HG03571 (cell line): ENCODE measurements at regions not wholly inside any gene's neighbourhood (a gene's known extent, or its start where the extent isn't known, plus 50 kb on each side); places are given as distances from the start of the nearest gene placed in this dataset.
"Not testable (repeated sequence)": the region's sequence is repeated elsewhere in the genome, so short reads cannot be mapped to it uniquely, and the experiment has no call there.

Experiments
- ATAC-seq: cut with Tn5 transposase; IDR thresholded peaks from one replicate; pipeline ENCODE4 v1.9.1; 2021; ENCODE audit not compliant: unreplicated experiment

DNA sequence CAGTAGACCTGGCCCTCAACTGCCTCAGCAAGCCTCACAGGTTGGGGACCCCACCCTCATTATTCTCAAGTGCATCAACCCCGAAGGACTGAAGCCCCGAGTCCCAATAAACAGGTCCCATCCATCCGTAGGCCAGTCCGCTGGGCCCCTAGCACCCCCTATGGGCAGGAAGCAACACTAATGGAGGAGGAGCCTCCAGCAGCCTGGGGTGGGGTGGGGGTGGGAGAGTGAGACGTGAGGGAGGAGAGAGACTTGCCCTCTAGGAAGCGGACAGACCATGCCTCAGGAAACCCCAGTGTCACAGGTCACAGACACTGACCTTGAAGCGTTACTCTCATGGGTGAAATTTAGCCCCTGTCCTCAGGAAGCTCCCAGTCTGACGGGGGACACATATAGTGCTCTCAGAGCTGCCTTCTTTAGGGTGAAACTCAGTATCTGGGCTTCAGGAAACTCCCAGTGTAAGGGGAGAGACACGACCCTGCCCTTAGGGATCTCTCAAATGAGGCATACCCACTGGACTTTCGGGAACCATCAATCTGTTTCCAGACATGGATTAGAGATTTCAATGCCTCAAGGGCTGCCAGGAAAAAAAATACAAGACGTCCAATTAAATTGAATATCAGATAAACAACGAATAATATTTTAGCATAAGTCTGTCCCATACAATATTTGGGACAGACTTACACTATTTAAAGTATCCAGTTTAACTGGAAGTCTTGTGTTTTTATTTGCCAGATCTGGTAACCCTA, 125.8 kb downstream of the MRPL14 start:
- no peak for ATAC-seq

DNA sequence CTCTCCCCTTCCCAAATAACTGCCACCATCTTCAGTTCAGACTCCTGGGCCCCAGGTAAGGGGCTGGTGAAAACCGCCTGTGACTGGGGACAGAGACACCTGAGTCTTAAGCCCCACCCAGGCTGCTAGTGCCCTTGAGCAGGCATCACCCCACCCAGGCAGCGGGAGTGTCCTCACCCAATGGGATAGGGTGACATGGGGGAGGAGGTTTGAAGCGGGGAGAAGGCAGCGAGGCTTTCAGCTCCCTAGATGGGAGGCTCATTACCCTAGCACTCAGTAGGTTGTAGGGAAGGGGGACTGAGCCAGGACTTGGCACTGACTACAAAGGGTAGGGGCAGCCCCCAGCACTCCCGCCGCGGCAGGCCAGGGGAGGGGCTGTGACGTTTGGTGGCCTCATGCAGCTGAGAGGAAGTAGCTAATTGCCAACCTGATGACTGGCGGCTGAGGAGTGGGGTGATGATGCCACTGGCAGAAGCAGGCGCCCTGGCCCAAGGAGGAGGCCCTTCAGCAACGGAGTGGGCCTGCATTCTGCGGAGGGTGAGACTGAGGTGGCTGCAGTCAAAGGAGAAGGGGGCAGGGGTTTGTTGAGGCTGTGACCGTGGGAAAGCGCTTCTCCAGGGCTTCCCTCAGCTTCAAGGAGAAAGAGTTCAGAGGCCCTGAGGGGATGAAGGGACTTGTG, 126.9 kb downstream of the MRPL14 start:
- no peak for ATAC-seq

DNA sequence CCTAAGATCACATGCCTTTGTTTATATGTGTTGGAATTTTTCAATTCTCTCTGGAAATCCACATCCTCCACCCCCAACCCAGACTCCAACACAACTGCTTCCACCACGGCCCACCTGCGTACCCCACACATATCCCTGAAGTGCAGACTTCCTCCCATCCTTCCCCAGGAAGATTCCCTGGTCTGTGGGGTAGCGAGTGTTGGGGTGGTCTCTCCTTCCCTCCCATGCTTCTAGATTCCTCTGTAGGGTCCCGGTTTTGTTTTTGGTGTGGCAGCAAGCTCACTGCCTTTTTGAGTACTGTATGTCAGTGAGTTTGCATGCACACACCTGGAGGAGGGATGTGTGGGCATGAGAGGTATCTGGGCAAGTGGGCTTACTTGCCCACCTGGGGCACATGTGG, 127.6 kb downstream of the MRPL14 start:
- ATAC-seq, result no peak

DNA sequence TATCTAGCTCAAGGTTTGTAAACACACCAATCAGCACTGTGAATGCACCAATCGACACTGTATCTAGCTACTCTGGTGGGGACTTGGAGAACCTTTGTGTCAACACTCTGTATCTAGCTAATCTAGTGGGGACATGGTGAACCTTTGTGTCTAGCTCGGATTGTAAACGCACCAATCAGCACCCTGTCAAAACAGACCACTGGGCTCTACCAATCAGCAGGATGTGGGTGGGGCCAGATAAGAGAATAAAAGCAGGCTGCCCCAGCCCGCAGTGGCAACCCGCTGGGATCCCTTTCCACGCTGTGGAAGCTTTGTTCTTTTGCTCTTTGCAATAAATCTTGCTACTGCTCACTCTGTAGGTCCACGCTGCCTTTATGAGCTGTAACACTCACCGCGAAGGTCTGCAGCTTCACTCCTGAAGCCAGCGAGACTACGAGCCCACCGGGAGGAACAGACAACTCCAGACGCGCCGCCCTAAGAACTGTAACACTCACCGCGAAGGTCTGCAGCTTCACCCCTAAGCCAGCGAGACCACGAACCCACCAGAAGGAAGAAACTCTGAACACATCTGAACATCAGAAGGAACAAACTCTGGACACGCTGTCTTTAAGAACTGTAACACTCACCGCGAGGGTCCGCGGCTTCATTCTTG, 128.5 kb downstream of the MRPL14 start:
- ATAC-seq, result not testable (repeated sequence)

DNA sequence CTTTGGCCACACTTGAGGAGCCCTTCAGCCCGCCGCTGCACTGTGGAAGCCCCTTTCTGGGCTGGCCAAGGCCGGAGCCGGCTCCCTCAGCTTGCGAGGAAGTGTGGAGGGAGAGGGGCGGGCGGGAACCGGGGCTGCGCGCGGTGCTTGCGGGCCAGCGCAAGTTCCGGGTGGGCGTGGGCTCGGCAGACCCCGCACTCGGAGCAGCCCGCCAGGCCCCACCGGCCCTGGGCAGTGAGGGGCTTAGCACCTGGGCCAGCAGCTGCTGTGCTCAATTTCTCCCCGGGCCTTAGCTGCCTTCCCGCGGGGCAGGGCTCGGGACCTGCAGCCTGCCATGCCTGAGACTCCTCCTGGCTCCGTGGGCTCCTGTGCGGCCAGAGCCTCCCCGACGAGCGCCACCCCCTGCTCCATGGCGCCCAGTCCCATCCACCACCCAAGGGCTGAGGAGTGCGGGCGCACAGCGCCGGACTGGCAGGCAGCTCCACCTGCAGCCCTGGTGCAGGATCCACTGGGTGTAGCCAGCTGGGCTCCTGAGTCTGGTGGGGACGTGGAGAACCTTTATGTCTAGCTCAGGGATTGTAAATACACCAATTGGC, 129.2 kb downstream of the MRPL14 start:
- ATAC-seq, result not testable (repeated sequence)

DNA sequence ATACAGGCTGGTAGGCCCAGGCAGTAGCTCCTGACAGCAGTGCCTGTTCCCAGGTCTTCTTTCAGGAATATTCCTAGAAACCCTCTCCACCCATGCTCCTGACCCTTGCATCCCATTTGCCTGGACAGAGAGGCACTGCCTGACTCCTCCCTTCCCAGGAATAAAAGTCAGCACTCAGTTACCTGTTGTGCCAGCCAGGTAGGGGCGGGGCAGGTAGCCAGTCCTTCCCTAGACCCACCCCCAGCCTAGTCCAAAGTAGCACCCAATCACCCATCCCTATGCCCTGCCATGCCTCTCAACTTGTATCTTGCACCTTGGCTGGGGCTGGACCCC, 129.9 kb downstream of the MRPL14 start:
- no peak for ATAC-seq

GRCh38 chr6:43996618-43997344, 130.5 kb downstream of the MRPL14 start:
- no peak for ATAC-seq

- no peak for ATAC-seq
Measured at GRCh38 chr6:43995137-43995536, 132.1 kb downstream of the MRPL14 start.

DNA sequence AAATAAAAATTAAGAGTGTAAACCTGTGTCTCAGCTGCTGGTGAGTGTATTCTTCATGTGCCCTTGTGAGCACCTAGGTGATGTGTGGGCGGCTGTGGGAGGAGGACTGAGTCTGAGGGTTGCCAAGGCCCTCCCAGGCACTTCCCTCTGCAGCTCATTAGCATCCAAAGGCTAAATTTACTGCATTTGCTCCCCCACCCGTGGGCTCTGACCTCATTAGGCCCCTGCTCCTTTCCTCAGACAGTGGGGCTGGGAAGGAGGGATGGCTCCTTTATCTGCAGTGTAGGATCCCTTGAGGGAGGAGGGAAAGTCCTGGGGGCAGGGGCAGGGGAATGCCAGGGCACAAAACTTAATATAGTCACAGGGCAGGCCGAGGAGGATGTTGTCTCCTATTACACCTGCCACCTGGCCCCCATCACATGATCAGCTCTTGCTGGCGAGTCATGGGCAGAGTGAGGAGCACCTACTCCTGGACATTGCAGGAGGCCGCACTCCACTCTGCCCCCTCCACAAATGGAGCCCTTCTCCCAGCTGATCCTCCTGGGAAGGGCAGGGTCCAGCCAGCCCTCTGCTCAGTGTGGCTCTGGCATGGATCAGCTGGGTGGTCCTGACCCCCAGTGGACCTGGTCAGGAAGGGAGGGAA, 133.2 kb downstream of the MRPL14 start:
- no peak for ATAC-seq

GRCh38 chr6:43992783-43993644, 134.2 kb downstream of the MRPL14 start:
- no peak for ATAC-seq

GRCh38 chr6:43992126-43992663, 135.1 kb downstream of the MRPL14 start:
- no peak for ATAC-seq

DNA sequence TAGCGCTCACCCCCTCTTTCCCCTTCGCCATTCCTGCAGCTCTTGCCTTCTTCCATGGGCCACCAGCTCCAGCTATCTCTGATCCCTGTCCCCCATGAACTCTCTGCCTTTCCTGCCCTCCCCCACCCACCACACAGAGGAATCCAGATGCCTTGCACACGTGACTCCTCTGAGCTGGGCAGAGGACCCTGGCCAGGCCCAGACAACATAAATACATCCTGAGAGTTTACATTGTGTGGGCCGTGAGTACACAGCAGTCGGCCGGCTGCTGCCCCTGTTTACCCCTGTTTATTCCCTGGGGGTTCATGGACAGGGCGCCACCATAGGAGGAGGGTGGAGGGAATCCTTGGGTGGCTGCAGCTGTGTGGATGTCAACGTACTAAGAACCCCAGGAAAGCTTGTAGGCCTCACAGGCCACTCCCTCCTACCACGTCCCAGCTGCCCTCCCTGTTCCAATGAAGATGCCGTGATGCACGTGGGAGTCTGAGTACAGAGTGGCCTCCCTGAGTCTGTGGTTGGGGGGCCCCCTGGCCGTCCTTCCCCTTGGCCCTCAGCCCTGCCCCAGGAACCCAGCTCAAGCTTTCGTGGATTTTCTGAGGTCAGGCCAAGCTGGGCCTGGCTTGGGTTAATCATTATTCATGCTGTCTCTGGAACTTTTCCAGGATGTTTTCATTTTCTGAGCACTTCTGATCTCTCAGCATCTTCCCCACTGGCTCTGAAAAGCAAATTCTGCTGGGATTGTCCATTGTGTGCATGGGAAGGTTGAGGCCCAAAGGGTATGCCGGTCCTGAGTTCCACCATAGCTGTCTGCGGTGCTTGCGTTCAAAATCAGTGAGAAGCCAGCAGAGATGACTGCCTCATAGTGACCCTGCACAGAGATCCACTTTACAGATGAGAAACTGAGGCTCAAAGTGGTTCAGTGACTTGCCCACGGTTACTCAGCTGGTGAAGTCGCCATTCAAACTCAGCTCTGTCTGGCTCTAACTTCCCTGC, 136.3 kb downstream of the MRPL14 start:
- ATAC-seq, result no peak

DNA sequence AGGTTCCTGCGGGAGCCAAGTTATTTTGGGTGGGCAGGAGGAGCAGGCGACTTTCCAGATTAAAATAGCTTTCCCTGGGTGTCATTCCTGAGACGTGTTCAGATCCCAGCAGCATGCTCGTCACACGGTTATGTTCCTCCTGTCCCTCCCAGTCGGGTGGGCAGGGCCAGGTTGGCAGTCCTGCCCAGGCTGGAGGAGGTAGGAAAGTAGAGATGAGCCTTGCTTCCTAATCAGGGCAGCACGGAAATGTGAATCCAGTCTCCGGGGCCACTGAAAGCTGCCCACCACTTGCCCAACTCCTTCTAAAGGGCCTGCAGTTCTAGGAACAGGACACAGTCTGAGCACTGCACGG, 137.0 kb downstream of the MRPL14 start:
- no peak for ATAC-seq

DNA sequence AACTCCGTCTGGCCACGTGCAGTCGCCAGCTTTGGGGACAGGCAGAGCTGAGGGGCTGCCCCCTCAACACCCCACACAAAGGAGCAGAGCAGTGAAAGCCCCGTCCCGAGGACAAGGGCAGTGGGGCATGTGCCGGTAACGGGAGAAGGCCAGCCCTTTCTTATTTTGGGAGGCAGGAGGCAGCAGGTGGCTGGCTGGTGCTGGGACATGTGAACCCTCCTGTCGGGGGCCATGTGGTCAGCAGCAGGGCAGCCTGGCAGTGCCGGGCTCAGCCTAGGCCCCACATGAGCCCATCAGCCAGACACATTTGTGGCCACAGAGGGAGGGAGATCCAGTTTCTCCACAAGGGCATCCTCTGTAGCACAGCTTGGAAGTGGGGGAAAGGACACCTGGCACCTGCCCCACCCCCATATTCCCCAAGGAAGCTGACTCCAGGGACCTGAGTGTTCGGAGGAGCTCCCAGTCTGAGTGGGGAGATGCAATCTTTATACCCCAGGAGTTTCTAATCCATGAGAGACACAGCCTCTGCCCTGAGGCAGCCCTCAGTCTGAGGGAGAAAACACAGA, 137.6 kb downstream of the MRPL14 start:
- no peak for ATAC-seq

- no peak for ATAC-seq
Measured at GRCh38 chr6:43988801-43989200, 138.5 kb downstream of the MRPL14 start.

- no peak for ATAC-seq
Measured at GRCh38 chr6:43987838-43988439, 139.3 kb downstream of the MRPL14 start.

GRCh38 chr6:43986177-43986825, 141.0 kb downstream of the MRPL14 start:
- ATAC-seq, result no peak
